Cardiac fibroblast (primary cell): ENCODE measurements at regions not wholly inside any gene's neighbourhood (a gene's known extent, or its start where the extent isn't known, plus 50 kb on each side); places are given as distances from the start of the nearest gene placed in this dataset.

Source experiments
- DNase-seq, 2 donors: peaks; one replicate each; pipeline versions ENCODE4 v3.0.0 to v3.0.0-alpha.2; 2010; ENCODE audit warnings: low read depth in 2 of 2
- H3K4me3 ChIP-seq, 2 donors: replicated peaks in 1 of 2; 1 replicate in 1 of 2; 2 replicates in 1 of 2; pipeline ENCODE4 v1.5.1; 2011; ENCODE audit warnings: low read depth in 2 of 2, low read length in 2 of 2, mild to moderate bottlenecking in 2 of 2, moderate library complexity in 1 of 2
- CTCF ChIP-seq: IDR thresholded peaks from one replicate; pipeline ENCODE4 v1.5.1; 2011; ENCODE audit warnings: low read depth, mild to moderate bottlenecking, low read length, inconsistent platforms

DNA sequence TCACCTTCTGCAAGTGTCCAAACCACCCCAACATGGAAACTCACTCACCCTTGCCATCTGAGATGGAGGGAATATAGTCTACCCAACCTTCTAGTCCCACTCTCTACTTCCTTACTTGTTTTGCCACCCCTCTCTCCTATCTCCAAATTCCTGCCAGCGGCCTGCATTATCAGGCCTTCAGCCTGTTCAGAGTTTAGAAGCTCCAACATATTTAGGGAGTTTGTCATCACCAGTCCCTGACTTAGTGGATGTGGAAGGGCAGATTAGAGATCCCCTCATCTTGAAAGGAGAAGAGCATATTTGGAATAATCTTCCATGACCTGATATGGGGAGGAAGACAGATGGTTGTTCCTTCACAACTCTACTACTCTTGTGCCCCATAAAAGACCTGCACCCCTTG is 281.4 kb upstream of the MAP3K7 start:
- no peak for DNase-seq
- no peak overlapping the region for H3K4me3 ChIP-seq
- TF ChIP-seq CTCF: no peak

DNA sequence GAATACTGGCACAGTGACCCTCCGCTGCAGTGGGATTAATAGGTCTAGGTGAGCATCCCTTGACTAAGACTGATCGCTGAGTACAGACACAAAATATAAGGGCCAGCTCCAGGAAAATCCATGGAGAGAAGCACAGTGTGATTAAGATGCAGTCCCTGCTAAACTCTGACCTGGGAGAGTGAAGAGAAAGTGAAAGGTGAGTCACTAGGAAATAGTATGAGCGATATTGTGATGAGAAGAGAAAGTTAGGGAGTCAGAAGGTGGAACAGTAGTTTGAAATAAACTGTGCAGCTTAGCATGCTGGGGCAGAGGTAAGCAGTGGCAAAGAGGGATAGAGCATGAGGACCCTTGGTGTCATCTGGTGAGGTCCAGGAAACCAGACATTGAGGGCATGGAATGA is 278.6 kb upstream of the MAP3K7 start:
- H3K4me3 ChIP-seq: no peak overlapping the region
- no peak for DNase-seq
- TF ChIP-seq CTCF: no peak

DNA sequence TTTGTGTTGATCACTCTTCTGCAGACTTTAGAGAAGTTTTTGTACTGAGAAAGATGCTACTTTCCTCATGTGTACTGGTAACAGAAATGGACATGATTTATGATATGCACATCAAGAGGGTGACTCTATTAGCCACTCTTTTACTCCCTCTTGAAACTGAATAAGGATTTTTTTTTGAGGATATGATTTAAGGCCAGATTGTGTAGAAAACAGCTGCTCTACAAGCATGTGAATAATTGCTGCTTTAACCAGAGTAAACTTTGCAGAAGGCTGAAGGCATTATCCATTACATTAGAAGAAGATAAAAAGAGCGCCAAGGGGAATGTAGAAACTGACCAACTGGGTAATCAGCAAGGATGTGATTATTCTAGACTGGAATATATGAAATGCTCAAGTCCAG is 276.2 kb upstream of the MAP3K7 start:
- DNase-seq: no peak
- no peak overlapping the region for H3K4me3 ChIP-seq
- no peak for TF ChIP-seq CTCF

- DNase-seq: peak in 1 of 2 donors; percentile 7
- TF ChIP-seq CTCF: no peak
- H3K4me3 ChIP-seq: no peak overlapping the region
Measured at GRCh38 chr6:90860822-90861601, 274.1 kb upstream of the MAP3K7 start.

DNA sequence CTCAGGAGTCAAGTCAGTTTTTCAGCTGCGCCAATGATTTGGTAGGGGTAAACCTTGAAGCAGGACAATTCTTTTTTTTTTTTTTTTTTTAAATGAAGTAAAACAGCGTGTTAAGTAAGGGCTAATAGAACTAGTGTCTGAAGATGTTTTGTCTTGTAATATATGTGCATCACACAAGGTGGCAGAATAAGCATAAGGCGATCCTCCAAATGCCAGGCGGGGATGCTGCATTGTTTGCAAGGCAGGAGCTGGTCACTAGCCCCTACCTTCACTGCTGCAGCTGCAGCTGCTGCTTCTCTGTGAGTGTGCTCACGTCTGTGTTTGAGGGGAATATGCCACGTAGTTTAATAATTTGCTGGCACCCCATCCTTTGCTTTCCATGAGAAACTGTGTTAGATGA is 272.7 kb upstream of the MAP3K7 start:
- TF ChIP-seq CTCF: no peak
- no peak overlapping the region for H3K4me3 ChIP-seq
- DNase-seq: no peak

- DNase-seq: no peak
- no peak for TF ChIP-seq CTCF
Measured at GRCh38 chr6:90859056-90859455, 272.2 kb upstream of the MAP3K7 start.

DNA sequence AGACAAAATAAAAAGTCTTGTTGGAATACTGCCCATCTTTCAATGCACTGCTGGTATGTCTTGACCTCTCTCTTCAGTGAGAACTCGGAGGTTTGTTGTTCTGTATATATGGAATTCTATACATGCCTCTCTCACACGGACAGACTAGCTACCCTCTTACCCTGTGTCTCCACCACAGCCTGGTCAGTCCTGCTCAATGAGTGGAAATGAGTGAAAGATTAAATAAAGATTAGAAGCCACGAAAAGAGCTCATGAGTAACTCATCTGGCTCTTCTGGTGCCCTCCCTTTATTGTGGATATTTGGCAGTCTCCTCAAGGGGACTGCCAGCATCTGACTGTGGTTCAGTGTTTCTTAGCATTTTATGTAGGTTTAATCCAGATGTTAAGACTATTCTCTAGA is 262.8 kb upstream of the MAP3K7 start:
- H3K4me3 ChIP-seq: no peak overlapping the region
- no peak for TF ChIP-seq CTCF
- no peak for DNase-seq

More at GRCh38 chr6:90859056-90859455, 272.2 kb upstream of the MAP3K7 start:
- H3K4me3 ChIP-seq: no peak overlapping the region
